ENCODE measurements at regions not wholly inside any gene's neighbourhood (a gene's known extent, or its start where the extent isn't known, plus 50 kb on each side); places are given as distances from the start of the nearest gene placed in this dataset.

- TF ChIP-seq CTCF (conservative IDR thresholded peaks at IDR 0.05 in 1 of 2, IDR thresholded peaks at IDR 0.05 in 1 of 2; ENCODE audit: low read depth in 1 of 2, low read length in 2 of 2) (no peak), EZH2 (IDR thresholded peaks at IDR 0.05; ENCODE audit: low read length, missing control alignments) (no peak)
Observed at GRCh38 chr4:136873555-136873954, 658.7 kb downstream of the PCDH18 start.

All from fibroblast of lung (primary cell).